ENCODE measurements at regions not wholly inside any gene's neighbourhood (a gene's known extent, or its start where the extent isn't known, plus 50 kb on each side); places are given as distances from the start of the nearest gene placed in this dataset.

GRCh38 chr2:175840256-175840655, 161.8 kb downstream of the LNPK start:
- no peaks in the 10 kb centered on the region for H3K36me3 ChIP-seq (ENCODE audit: control insufficient read depth, insufficient read depth, low read length)
- DNase-seq (ENCODE audit: low read depth), result no peak
- no peak for TF ChIP-seq CTCF (IDR thresholded peaks at IDR 0.05; ENCODE audit: insufficient read depth, low read length, poor library complexity, severe bottlenecking)
- no peak overlapping the region for H3K4me3 ChIP-seq (ENCODE audit: low read depth, low read length)
- no peaks in the 10 kb centered on the region for H3K27me3 ChIP-seq (ENCODE audit: control insufficient read depth, insufficient read depth, low read length)

GRCh38 chr2:175838979-175839378, 163.1 kb downstream of the LNPK start:
- no peak for DNase-seq (ENCODE audit: low read depth)
- no peaks in the 10 kb centered on the region for H3K27me3 ChIP-seq (ENCODE audit: control insufficient read depth, insufficient read depth, low read length)
- no peaks in the 10 kb centered on the region for H3K36me3 ChIP-seq (ENCODE audit: control insufficient read depth, insufficient read depth, low read length)
- no peak overlapping the region for H3K4me3 ChIP-seq (ENCODE audit: low read depth, low read length)
- TF ChIP-seq CTCF (IDR thresholded peaks at IDR 0.05; ENCODE audit: insufficient read depth, low read length, poor library complexity, severe bottlenecking), result no peak

- no peaks in the 10 kb centered on the region for H3K27me3 ChIP-seq (ENCODE audit: control insufficient read depth, insufficient read depth, low read length)
- H3K36me3 ChIP-seq (ENCODE audit: control insufficient read depth, insufficient read depth, low read length), result no peaks in the 10 kb centered on the region
- H3K4me3 ChIP-seq (ENCODE audit: low read depth, low read length), result no peak overlapping the region
- TF ChIP-seq CTCF (IDR thresholded peaks at IDR 0.05; ENCODE audit: insufficient read depth, low read length, poor library complexity, severe bottlenecking), result no peak
- peak; percentile 12 for DNase-seq (ENCODE audit: low read depth)
These were observed 165.0 kb downstream of the LNPK start for GRCh38 chr2:175837046-175837445.

- H3K36me3 ChIP-seq (ENCODE audit: control insufficient read depth, insufficient read depth, low read length), result no peaks in the 10 kb centered on the region
- no peak overlapping the region for H3K4me3 ChIP-seq (ENCODE audit: low read depth, low read length)
- TF ChIP-seq CTCF (IDR thresholded peaks at IDR 0.05; ENCODE audit: insufficient read depth, low read length, poor library complexity, severe bottlenecking), result no peak
- H3K27me3 ChIP-seq (ENCODE audit: control insufficient read depth, insufficient read depth, low read length), result no peaks in the 10 kb centered on the region
- no peak for DNase-seq (ENCODE audit: low read depth)
These were observed 165.7 kb downstream of the LNPK start for GRCh38 chr2:175836361-175836760.

GRCh38 chr2:175834477-175834876, 167.6 kb downstream of the LNPK start:
- DNase-seq (ENCODE audit: low read depth), result no peak
- Histone ChIP-seq H3K36me3 (ENCODE audit: control insufficient read depth, insufficient read depth, low read length) (no peaks in the 10 kb centered on the region), H3K27me3 (ENCODE audit: control insufficient read depth, insufficient read depth, low read length) (no peaks in the 10 kb centered on the region)

More at GRCh38 chr2:175834477-175834876, 167.6 kb downstream of the LNPK start:
- TF ChIP-seq CTCF (IDR thresholded peaks at IDR 0.05; ENCODE audit: insufficient read depth, low read length, poor library complexity, severe bottlenecking), result no peak
- no peak overlapping the region for H3K4me3 ChIP-seq (ENCODE audit: low read depth, low read length)
